Thymus (tissue), 11 donors: ENCODE measurements at regions not wholly inside any gene's neighbourhood (a gene's known extent, or its start where the extent isn't known, plus 50 kb on each side); places are given as distances from the start of the nearest gene placed in this dataset.
A peak's percentile ranks its signal among the peaks of the same experiment; 100 is the strongest.

Source experiments
- DNase-seq, 9 donors: peaks; one replicate each; pipeline ENCODE4 v3.0.0-alpha.2; 2013; ENCODE audit warnings: low spot score in 9 of 9, low read depth in 6 of 9, missing footprints in 1 of 9
- H3K27ac ChIP-seq, 2 donors: one replicate each; pipeline ENCODE4 v1.5.1; 2013; ENCODE audit warnings: control low read depth in 1 of 2, low read depth in 1 of 2, low read length in 1 of 2, mild to moderate bottlenecking in 1 of 2, moderate library complexity in 1 of 2
- H3K27me3 ChIP-seq, 2 donors: one replicate each; pipeline ENCODE4 v1.5.1; 2013; ENCODE audit warnings: low read length in 1 of 2; ENCODE audit not compliant: control insufficient read depth in 2 of 2, insufficient read depth in 1 of 2
- H3K36me3 ChIP-seq, 2 donors: one replicate each; pipeline ENCODE4 v1.5.1; 2013; ENCODE audit warnings: low read length in 1 of 2, mild to moderate bottlenecking in 1 of 2, moderate library complexity in 1 of 2; ENCODE audit not compliant: control insufficient read depth in 2 of 2, insufficient read depth in 2 of 2
- H3K4me1 ChIP-seq, 2 donors: one replicate each; pipeline ENCODE4 v1.5.1; 2013; ENCODE audit warnings: low read length in 2 of 2; ENCODE audit not compliant: control insufficient read depth in 2 of 2, insufficient read depth in 2 of 2
- H3K4me3 ChIP-seq, 2 donors: one replicate each; pipeline ENCODE4 v1.5.1; 2013; ENCODE audit warnings: low read length in 2 of 2, control low read depth in 1 of 2, mild to moderate bottlenecking in 1 of 2
- H3K9me3 ChIP-seq, 2 donors: one replicate each; pipeline ENCODE4 v1.5.1; 2013; ENCODE audit warnings: low read length in 1 of 2, mild to moderate bottlenecking in 1 of 2; ENCODE audit not compliant: control insufficient read depth in 2 of 2, insufficient read depth in 1 of 2
- WGBS: extraction: QIAGEN DNeasy Blood & Tissue Kit; methylation state at CpG from one replicate; pipeline ENCODE4 v1.1.7; 2013; 5-methylcytosine and 5-hydroxymethylcytosine counted together
- donor health status: healthy.

GRCh38 chr17:6285486-6285885 lies 149.4 kb downstream of the AIPL1 start:
- H3K27me3 ChIP-seq = no peaks in the 10 kb centered on the region
- H3K27ac ChIP-seq = no peak overlapping the region
- H3K4me1 ChIP-seq = no peaks in the 10 kb centered on the region
- H3K9me3 ChIP-seq = no peaks in the 10 kb centered on the region
- no peak for DNase-seq
- H3K4me3 ChIP-seq = no peak overlapping the region
- no peaks in the 10 kb centered on the region for H3K36me3 ChIP-seq

GRCh38 chr17:6279659-6280058 lies 155.3 kb downstream of the AIPL1 start:
- Histone ChIP-seq H3K4me3 (no peak overlapping the region), H3K27ac (no peak overlapping the region), H3K36me3 (no peaks in the 10 kb centered on the region), H3K27me3 (no peaks in the 10 kb centered on the region), H3K4me1 (no peaks in the 10 kb centered on the region), H3K9me3 (no peaks in the 10 kb centered on the region)
- 42% methylated on average over 7 of the region's 7 CpGs for WGBS
- peak in 2 of 9 donors; percentile 2 to 16 for DNase-seq

- H3K4me1 ChIP-seq = no peaks in the 10 kb centered on the region
- H3K4me3 ChIP-seq = no peak overlapping the region
- 93% methylated on average over 4 of the region's 4 CpGs for WGBS
- no peaks in the 10 kb centered on the region for H3K36me3 ChIP-seq
- no peaks in the 10 kb centered on the region for H3K27me3 ChIP-seq
- H3K27ac ChIP-seq = no peak overlapping the region
- H3K9me3 ChIP-seq = no peaks in the 10 kb centered on the region
- DNase-seq = no peak
These were observed 156.5 kb downstream of the AIPL1 start for GRCh38 chr17:6278376-6278775.

GRCh38 chr17:6276711-6277110 lies 158.2 kb downstream of the AIPL1 start:
- DNase-seq = no peak
- no peaks in the 10 kb centered on the region for H3K9me3 ChIP-seq
- no peak overlapping the region for H3K4me3 ChIP-seq
- no peaks in the 10 kb centered on the region for H3K36me3 ChIP-seq
- H3K27ac ChIP-seq = no peak overlapping the region
- no peaks in the 10 kb centered on the region for H3K27me3 ChIP-seq
- 60% methylated on average over 5 of the region's 5 CpGs for WGBS
- H3K4me1 ChIP-seq = no peaks in the 10 kb centered on the region

GRCh38 chr17:6274310-6274709 lies 160.6 kb downstream of the AIPL1 start:
- no peaks in the 10 kb centered on the region for H3K27me3 ChIP-seq
- H3K4me3 ChIP-seq = no peak overlapping the region
- no peak overlapping the region for H3K27ac ChIP-seq
- no peak for DNase-seq
- 81% methylated on average over 6 of the region's 6 CpGs for WGBS
- H3K36me3 ChIP-seq = no peaks in the 10 kb centered on the region
- H3K9me3 ChIP-seq = no peaks in the 10 kb centered on the region
- no peaks in the 10 kb centered on the region for H3K4me1 ChIP-seq

GRCh38 chr17:6269478-6269877 lies 165.4 kb downstream of the AIPL1 start:
- no peaks in the 10 kb centered on the region for H3K9me3 ChIP-seq
- WGBS = 5% methylated on average over 4 of the region's 4 CpGs
- H3K27me3 ChIP-seq = no peaks in the 10 kb centered on the region
- peak in 7 of 9 donors; percentile 11 to 61 (median 27) for DNase-seq
- no peaks in the 10 kb centered on the region for H3K36me3 ChIP-seq
- no peak overlapping the region for H3K4me3 ChIP-seq
- H3K4me1 ChIP-seq = no peaks in the 10 kb centered on the region
- no peak overlapping the region for H3K27ac ChIP-seq

GRCh38 chr17:6261466-6261865 lies 173.5 kb downstream of the AIPL1 start:
- H3K27ac ChIP-seq = no peak overlapping the region
- 40% methylated on average over 6 of the region's 6 CpGs for WGBS
- H3K9me3 ChIP-seq = no peaks in the 10 kb centered on the region
- no peak overlapping the region for H3K4me3 ChIP-seq
- peaks cover 0 to 2% of the 10 kb centered on the region in 2 donors for H3K27me3 ChIP-seq
- H3K36me3 ChIP-seq = no peaks in the 10 kb centered on the region
- DNase-seq = no peak
- no peaks in the 10 kb centered on the region for H3K4me1 ChIP-seq

GRCh38 chr17:6259899-6260298 lies 175.0 kb downstream of the AIPL1 start:
- no peak for DNase-seq
- no peaks in the 10 kb centered on the region for H3K9me3 ChIP-seq
- no peaks in the 10 kb centered on the region for H3K36me3 ChIP-seq
- WGBS = 87% methylated on average over 11 of the region's 11 CpGs
- H3K27me3 ChIP-seq = peaks cover 0 to 2% of the 10 kb centered on the region in 2 donors
- no peak overlapping the region for H3K4me3 ChIP-seq
- H3K27ac ChIP-seq = no peak overlapping the region
- H3K4me1 ChIP-seq = no peaks in the 10 kb centered on the region

- 10% methylated on average over 11 of the region's 11 CpGs for WGBS
- DNase-seq = no peak
- no peak overlapping the region for H3K4me3 ChIP-seq
- no peaks in the 10 kb centered on the region for H3K4me1 ChIP-seq
- H3K9me3 ChIP-seq = no peaks in the 10 kb centered on the region
- H3K36me3 ChIP-seq = no peaks in the 10 kb centered on the region
- no peak overlapping the region for H3K27ac ChIP-seq
- peaks cover 0 to 2% of the 10 kb centered on the region in 2 donors for H3K27me3 ChIP-seq
These were observed 177.6 kb downstream of the AIPL1 start for GRCh38 chr17:6257336-6257735.

- no peaks in the 10 kb centered on the region for H3K4me1 ChIP-seq
- no peak overlapping the region for H3K4me3 ChIP-seq
- no peaks in the 10 kb centered on the region for H3K36me3 ChIP-seq
- peaks cover 0 to 2% of the 10 kb centered on the region in 2 donors for H3K27me3 ChIP-seq
- H3K27ac ChIP-seq = no peak overlapping the region
- H3K9me3 ChIP-seq = no peaks in the 10 kb centered on the region
- no peak for DNase-seq
These were observed 179.6 kb downstream of the AIPL1 start for GRCh38 chr17:6255322-6255721.
